GM18520 (cell line): ENCODE measurements at regions not wholly inside any gene's neighbourhood (a gene's known extent, or its start where the extent isn't known, plus 50 kb on each side); places are given as distances from the start of the nearest gene placed in this dataset.

Experiments
- ATAC-seq: cut with Tn5 transposase; IDR thresholded peaks from one replicate; pipeline ENCODE4 v1.9.1; 2021; ENCODE audit not compliant: unreplicated experiment

GRCh38 chr6:40195428-40196134 is 261.3 kb upstream of the MOCS1 start:
- ATAC-seq = no peak

- no peak for ATAC-seq
These were observed 260.3 kb upstream of the MOCS1 start for GRCh38 chr6:40194447-40195170.

GRCh38 chr6:40192516-40192915 is 258.3 kb upstream of the MOCS1 start:
- ATAC-seq = no peak

GRCh38 chr6:40188931-40189330 is 254.7 kb upstream of the MOCS1 start:
- ATAC-seq = no peak

- ATAC-seq = no peak
These were observed 253.4 kb upstream of the MOCS1 start for GRCh38 chr6:40187535-40188144.

- ATAC-seq = no peak
These were observed 251.2 kb upstream of the MOCS1 start for GRCh38 chr6:40185486-40185885.

GRCh38 chr6:40183902-40184301 is 249.6 kb upstream of the MOCS1 start:
- no peak for ATAC-seq

- no peak for ATAC-seq
These were observed 247.1 kb upstream of the MOCS1 start for GRCh38 chr6:40181367-40181766.

- no peak for ATAC-seq
These were observed 246.0 kb upstream of the MOCS1 start for GRCh38 chr6:40180271-40180670.

GRCh38 chr6:40179496-40179895 is 245.2 kb upstream of the MOCS1 start:
- ATAC-seq = no peak

- no peak for ATAC-seq
These were observed 243.3 kb upstream of the MOCS1 start for GRCh38 chr6:40177598-40177997.

GRCh38 chr6:40176152-40176551 is 241.9 kb upstream of the MOCS1 start:
- ATAC-seq = no peak

- ATAC-seq = no peak
These were observed 238.0 kb upstream of the MOCS1 start for GRCh38 chr6:40172272-40172671.

GRCh38 chr6:40171343-40171742 is 237.1 kb upstream of the MOCS1 start:
- no peak for ATAC-seq

- ATAC-seq = no peak
These were observed 236.6 kb upstream of the MOCS1 start for GRCh38 chr6:40170856-40171255.

GRCh38 chr6:40169878-40170277 is 235.6 kb upstream of the MOCS1 start:
- no peak for ATAC-seq

GRCh38 chr6:40166963-40167362 is 232.7 kb upstream of the MOCS1 start:
- no peak for ATAC-seq

GRCh38 chr6:40165036-40165709 is 230.9 kb upstream of the MOCS1 start:
- ATAC-seq = no peak

GRCh38 chr6:40164345-40164755 is 230.1 kb upstream of the MOCS1 start:
- ATAC-seq = no peak

GRCh38 chr6:40163924-40164323 is 229.7 kb upstream of the MOCS1 start:
- ATAC-seq = no peak

- ATAC-seq = no peak
These were observed 227.8 kb upstream of the MOCS1 start for GRCh38 chr6:40162074-40162473.

- ATAC-seq = no peak
These were observed 226.6 kb upstream of the MOCS1 start for GRCh38 chr6:40160826-40161225.
